Endodermal cell (in vitro differentiated cells): ENCODE measurements at regions not wholly inside any gene's neighbourhood (a gene's known extent, or its start where the extent isn't known, plus 50 kb on each side); places are given as distances from the start of the nearest gene placed in this dataset.

ENCODE experiments used
- DNase-seq: peaks from one replicate; pipeline ENCODE4 v3.0.0-alpha.2; 2017
- H3K27ac ChIP-seq: 2 replicates; pipeline ENCODE4 v1.5.1; 2013; ENCODE audit warnings: mild to moderate bottlenecking, low read depth, low read length, moderate library complexity
- H3K27me3 ChIP-seq: 2 replicates; pipeline ENCODE4 v1.6.1; 2013; ENCODE audit warnings: mild to moderate bottlenecking, low read length, moderate library complexity; ENCODE audit not compliant: insufficient read depth, control insufficient read depth, poor library complexity, severe bottlenecking
- H3K36me3 ChIP-seq: 2 replicates; pipeline ENCODE4 v1.7.0; 2013; ENCODE audit warnings: mild to moderate bottlenecking, low read length, moderate library complexity; ENCODE audit not compliant: control insufficient read depth, insufficient read depth
- H3K4me1 ChIP-seq: one replicate; pipeline ENCODE4 v1.7.0; 2013; ENCODE audit warnings: low read length; ENCODE audit not compliant: control insufficient read depth, insufficient read depth
- H3K4me3 ChIP-seq: 2 replicates; pipeline ENCODE4 v1.5.1; 2013; ENCODE audit warnings: mild to moderate bottlenecking, low read length, moderate library complexity
- H3K9ac ChIP-seq: 2 replicates; pipeline ENCODE4 v1.6.1; 2013; ENCODE audit warnings: mild to moderate bottlenecking, low read length, moderate library complexity; ENCODE audit not compliant: poor library complexity, severe bottlenecking; ENCODE audit errors: extremely low read depth
- H3K9me3 ChIP-seq: 2 replicates; pipeline ENCODE4 v1.6.1; 2013; ENCODE audit warnings: mild to moderate bottlenecking, low read length, moderate library complexity; ENCODE audit not compliant: control insufficient read depth
- H3K27ac Mint-ChIP-seq: 2 replicates; pipeline ENCODE4 v1.8.0; 2020; ENCODE audit warnings: mixed read lengths
- H3K27me3 Mint-ChIP-seq: 2 replicates; pipeline ENCODE4 v1.8.0; 2021; ENCODE audit warnings: mild to moderate bottlenecking, mixed read lengths; ENCODE audit not compliant: insufficient read depth
- H3K36me3 Mint-ChIP-seq: 2 replicates; pipeline ENCODE4 v1.8.0; 2020; ENCODE audit warnings: low read depth, mixed read lengths
- H3K4me1 Mint-ChIP-seq: 2 replicates; pipeline ENCODE4 v1.8.0; 2020; ENCODE audit warnings: mixed read lengths
- H3K4me3 Mint-ChIP-seq: 2 replicates; pipeline ENCODE4 v1.8.0; 2020; ENCODE audit warnings: mild to moderate bottlenecking, moderate library complexity, mixed read lengths
- H3K9me3 Mint-ChIP-seq: 2 replicates; pipeline ENCODE4 v1.8.0; 2020; ENCODE audit warnings: mild to moderate bottlenecking, mixed read lengths
- WGBS, 2 experiments: methylation state at CpG; one replicate each; pipeline versions ENCODE4 v1.1.5 to v1.1.7; 2013; ENCODE audit warnings: missing lambda C conversion rate in 2 of 2, mixed read lengths in 1 of 2; ENCODE audit not compliant: insufficient coverage in 1 of 2, insufficient read length in 1 of 2; 5-methylcytosine and 5-hydroxymethylcytosine counted together
- TF ChIP-seq, protein P1 (sequence below): fragments of 200-600 bp; sonication (generic); conservative IDR thresholded peaks from 2 replicates; pipeline ENCODE4 v1.5.0; 2021; ENCODE audit warnings: antibody characterized with exemption, mild to moderate bottlenecking

GRCh38 chr14:42729681-42730080, 1123.0 kb downstream of the LRFN5 start:
- Histone ChIP-seq H3K4me1 (no peaks in the 10 kb centered on the region), H3K9ac (no peak overlapping the region), H3K9me3 (no peaks in the 10 kb centered on the region), H3K4me3 (no peak overlapping the region), H3K27me3 (no peaks in the 10 kb centered on the region), H3K27ac (no peak overlapping the region), H3K36me3 (no peaks in the 10 kb centered on the region)
- no peak overlapping the region for H3K27ac Mint-ChIP-seq
- DNase-seq, result no peak
- peaks cover 3% of the 10 kb centered on the region for H3K9me3 Mint-ChIP-seq
- 100% methylated on average over 1 to 2 of the region's 2 CpGs for WGBS, 2 experiments
- H3K36me3 Mint-ChIP-seq, result no peaks in the 10 kb centered on the region
- H3K4me1 Mint-ChIP-seq, result no peaks in the 10 kb centered on the region
- TF ChIP-seq, protein P1, sequence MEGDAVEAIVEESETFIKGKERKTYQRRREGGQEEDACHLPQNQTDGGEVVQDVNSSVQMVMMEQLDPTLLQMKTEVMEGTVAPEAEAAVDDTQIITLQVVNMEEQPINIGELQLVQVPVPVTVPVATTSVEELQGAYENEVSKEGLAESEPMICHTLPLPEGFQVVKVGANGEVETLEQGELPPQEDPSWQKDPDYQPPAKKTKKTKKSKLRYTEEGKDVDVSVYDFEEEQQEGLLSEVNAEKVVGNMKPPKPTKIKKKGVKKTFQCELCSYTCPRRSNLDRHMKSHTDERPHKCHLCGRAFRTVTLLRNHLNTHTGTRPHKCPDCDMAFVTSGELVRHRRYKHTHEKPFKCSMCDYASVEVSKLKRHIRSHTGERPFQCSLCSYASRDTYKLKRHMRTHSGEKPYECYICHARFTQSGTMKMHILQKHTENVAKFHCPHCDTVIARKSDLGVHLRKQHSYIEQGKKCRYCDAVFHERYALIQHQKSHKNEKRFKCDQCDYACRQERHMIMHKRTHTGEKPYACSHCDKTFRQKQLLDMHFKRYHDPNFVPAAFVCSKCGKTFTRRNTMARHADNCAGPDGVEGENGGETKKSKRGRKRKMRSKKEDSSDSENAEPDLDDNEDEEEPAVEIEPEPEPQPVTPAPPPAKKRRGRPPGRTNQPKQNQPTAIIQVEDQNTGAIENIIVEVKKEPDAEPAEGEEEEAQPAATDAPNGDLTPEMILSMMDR, result no peak
- no peak overlapping the region for H3K4me3 Mint-ChIP-seq
- H3K27me3 Mint-ChIP-seq, result no peaks in the 10 kb centered on the region

- WGBS, 2 experiments, result 86 to 96% methylated on average over 1 of the region's 1 CpG
- TF ChIP-seq, protein P1, result no peak
- H3K4me1 ChIP-seq, result no peaks in the 10 kb centered on the region
Observed at GRCh38 chr14:42719391-42719790, 1112.7 kb downstream of the LRFN5 start.

GRCh38 chr14:42715316-42715715, 1108.6 kb downstream of the LRFN5 start:
- H3K27me3 ChIP-seq, result no peaks in the 10 kb centered on the region
- H3K9me3 Mint-ChIP-seq, result peaks cover 6% of the 10 kb centered on the region
- H3K27ac Mint-ChIP-seq, result no peak overlapping the region
- no peaks in the 10 kb centered on the region for H3K9me3 ChIP-seq
- no peaks in the 10 kb centered on the region for H3K4me1 Mint-ChIP-seq
- no peaks in the 10 kb centered on the region for H3K36me3 ChIP-seq
- peaks cover 3% of the 10 kb centered on the region for H3K36me3 Mint-ChIP-seq
- WGBS, 2 experiments, result 94% methylated on average over 2 of the region's 2 CpGs; no CpG with 5 or more reads in 1 of the 2 experiments
- TF ChIP-seq, protein P1, result no peak
- H3K4me3 Mint-ChIP-seq, result no peak overlapping the region
- no peak overlapping the region for H3K9ac ChIP-seq
- H3K27me3 Mint-ChIP-seq, result no peaks in the 10 kb centered on the region
- no peak overlapping the region for H3K27ac ChIP-seq
- no peaks in the 10 kb centered on the region for H3K4me1 ChIP-seq
- no peak overlapping the region for H3K4me3 ChIP-seq
- DNase-seq, result no peak

More at GRCh38 chr14:42719391-42719790, 1112.7 kb downstream of the LRFN5 start:
- no peak for DNase-seq
- Histone ChIP-seq H3K9me3 (no peaks in the 10 kb centered on the region), H3K4me3 (no peak overlapping the region), H3K36me3 (no peaks in the 10 kb centered on the region), H3K9ac (no peak overlapping the region), H3K27ac (no peak overlapping the region), H3K27me3 (no peaks in the 10 kb centered on the region)
- H3K4me1 Mint-ChIP-seq, result no peaks in the 10 kb centered on the region
- H3K36me3 Mint-ChIP-seq, result no peaks in the 10 kb centered on the region
- no peak overlapping the region for H3K4me3 Mint-ChIP-seq
- no peaks in the 10 kb centered on the region for H3K9me3 Mint-ChIP-seq
- H3K27me3 Mint-ChIP-seq, result no peaks in the 10 kb centered on the region
- no peak overlapping the region for H3K27ac Mint-ChIP-seq
